ENCODE measurements at regions not wholly inside any gene's neighbourhood (a gene's known extent, or its start where the extent isn't known, plus 50 kb on each side); places are given as distances from the start of the nearest gene placed in this dataset.

- ChIA-PET CTCF (no interaction called here), POLR2A (no interaction called here)
- peaks cover 48% of the 10 kb centered on the region for H3K4me1 Mint-ChIP-seq
- peak overlapping the region; percentile 23; the same call in 1 of the 2 replicates for H3K27ac Mint-ChIP-seq
- peaks cover 3% of the 10 kb centered on the region; the same call in 1 of the 2 replicates for H3K27me3 Mint-ChIP-seq (ENCODE audit: low read depth)
- ATAC-seq (peak; percentile 61; the same call in 1 of the 2 replicates), DNase-seq (ENCODE audit: low spot score) (no peak)
- no peak for TF ChIP-seq ETV6 (CRISPR knock-in tag; IDR thresholded peaks at IDR 0.05)
- TF ChIP-seq, protein P1, sequence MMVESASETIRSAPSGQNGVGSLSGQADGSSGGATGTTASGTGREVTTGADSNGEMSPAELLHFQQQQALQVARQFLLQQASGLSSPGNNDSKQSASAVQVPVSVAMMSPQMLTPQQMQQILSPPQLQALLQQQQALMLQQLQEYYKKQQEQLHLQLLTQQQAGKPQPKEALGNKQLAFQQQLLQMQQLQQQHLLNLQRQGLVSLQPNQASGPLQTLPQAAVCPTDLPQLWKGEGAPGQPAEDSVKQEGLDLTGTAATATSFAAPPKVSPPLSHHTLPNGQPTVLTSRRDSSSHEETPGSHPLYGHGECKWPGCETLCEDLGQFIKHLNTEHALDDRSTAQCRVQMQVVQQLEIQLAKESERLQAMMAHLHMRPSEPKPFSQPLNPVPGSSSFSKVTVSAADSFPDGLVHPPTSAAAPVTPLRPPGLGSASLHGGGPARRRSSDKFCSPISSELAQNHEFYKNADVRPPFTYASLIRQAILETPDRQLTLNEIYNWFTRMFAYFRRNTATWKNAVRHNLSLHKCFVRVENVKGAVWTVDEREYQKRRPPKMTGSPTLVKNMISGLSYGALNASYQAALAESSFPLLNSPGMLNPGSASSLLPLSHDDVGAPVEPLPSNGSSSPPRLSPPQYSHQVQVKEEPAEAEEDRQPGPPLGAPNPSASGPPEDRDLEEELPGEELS (CRISPR knock-in tag; IDR thresholded peaks at IDR 0.05): peak; percentile 36; the same call in 1 of the 2 replicates
- H3K4me3 Mint-ChIP-seq: peak overlapping the region; percentile 8
- peaks cover 28% of the 10 kb centered on the region for H3K36me3 Mint-ChIP-seq
- peaks cover 42% of the 10 kb centered on the region for H3K9me3 Mint-ChIP-seq
These were observed 292.5 kb downstream of the SPATA18 start for GRCh38 chr4:52343595-52343994.

DNA sequence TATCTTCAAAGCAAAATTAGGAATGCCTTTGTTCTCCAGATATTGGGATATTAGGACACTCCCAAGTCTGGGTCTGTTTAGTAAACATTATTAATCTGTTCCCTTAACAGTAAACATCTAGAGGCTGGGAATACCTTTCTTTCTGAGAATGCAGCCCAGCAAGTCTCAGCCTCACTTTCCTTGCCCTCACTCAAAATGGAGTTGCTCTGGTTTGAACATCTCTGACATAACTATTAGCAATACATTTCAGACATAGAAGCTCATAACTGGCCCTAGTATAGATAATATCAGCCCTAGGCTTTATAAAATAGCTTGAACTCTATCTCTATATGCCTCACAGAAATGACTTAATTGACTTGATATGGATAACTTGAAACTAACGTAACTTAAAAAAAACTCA is 299.8 kb downstream of the SPATA18 start:
- H3K27me3 Mint-ChIP-seq (ENCODE audit: low read depth): no peaks in the 10 kb centered on the region; the same call in 1 of the 2 replicates
- H3K4me1 Mint-ChIP-seq: peaks cover 15% of the 10 kb centered on the region
- TF ChIP-seq ZNF671 (CRISPR knock-in tag; IDR thresholded peaks at IDR 0.05) (no peak), CREM (CRISPR knock-in tag; IDR thresholded peaks at IDR 0.05) (no peak), MXD4 (CRISPR knock-in tag; IDR thresholded peaks at IDR 0.05; ENCODE audit: borderline replicate concordance) (no peak), SMAD3 (CRISPR knock-in tag; IDR thresholded peaks at IDR 0.05; ENCODE audit: borderline replicate concordance) (no peak), ZNF121 (CRISPR knock-in tag; IDR thresholded peaks at IDR 0.05) (no peak), JUN (CRISPR knock-in tag; IDR thresholded peaks at IDR 0.05) (no peak), RELA (CRISPR knock-in tag; IDR thresholded peaks at IDR 0.05; ENCODE audit: borderline replicate concordance) (no peak)
- TF ChIP-seq, protein P2, sequence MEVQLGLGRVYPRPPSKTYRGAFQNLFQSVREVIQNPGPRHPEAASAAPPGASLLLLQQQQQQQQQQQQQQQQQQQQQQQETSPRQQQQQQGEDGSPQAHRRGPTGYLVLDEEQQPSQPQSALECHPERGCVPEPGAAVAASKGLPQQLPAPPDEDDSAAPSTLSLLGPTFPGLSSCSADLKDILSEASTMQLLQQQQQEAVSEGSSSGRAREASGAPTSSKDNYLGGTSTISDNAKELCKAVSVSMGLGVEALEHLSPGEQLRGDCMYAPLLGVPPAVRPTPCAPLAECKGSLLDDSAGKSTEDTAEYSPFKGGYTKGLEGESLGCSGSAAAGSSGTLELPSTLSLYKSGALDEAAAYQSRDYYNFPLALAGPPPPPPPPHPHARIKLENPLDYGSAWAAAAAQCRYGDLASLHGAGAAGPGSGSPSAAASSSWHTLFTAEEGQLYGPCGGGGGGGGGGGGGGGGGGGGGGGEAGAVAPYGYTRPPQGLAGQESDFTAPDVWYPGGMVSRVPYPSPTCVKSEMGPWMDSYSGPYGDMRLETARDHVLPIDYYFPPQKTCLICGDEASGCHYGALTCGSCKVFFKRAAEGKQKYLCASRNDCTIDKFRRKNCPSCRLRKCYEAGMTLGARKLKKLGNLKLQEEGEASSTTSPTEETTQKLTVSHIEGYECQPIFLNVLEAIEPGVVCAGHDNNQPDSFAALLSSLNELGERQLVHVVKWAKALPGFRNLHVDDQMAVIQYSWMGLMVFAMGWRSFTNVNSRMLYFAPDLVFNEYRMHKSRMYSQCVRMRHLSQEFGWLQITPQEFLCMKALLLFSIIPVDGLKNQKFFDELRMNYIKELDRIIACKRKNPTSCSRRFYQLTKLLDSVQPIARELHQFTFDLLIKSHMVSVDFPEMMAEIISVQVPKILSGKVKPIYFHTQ (CRISPR knock-in tag; IDR thresholded peaks at IDR 0.05): no peak
- H3K36me3 Mint-ChIP-seq: peaks cover 3% of the 10 kb centered on the region; the same call in 1 of the 2 replicates
- DNase-seq (ENCODE audit: low spot score) (no peak), ATAC-seq (no peak)
- no peak overlapping the region for H3K4me3 Mint-ChIP-seq
- ChIA-PET POLR2A (no interaction called here), CTCF (no interaction called here)
- H3K27ac Mint-ChIP-seq: no peak overlapping the region
- H3K9me3 Mint-ChIP-seq: peaks cover 24% of the 10 kb centered on the region

DNA sequence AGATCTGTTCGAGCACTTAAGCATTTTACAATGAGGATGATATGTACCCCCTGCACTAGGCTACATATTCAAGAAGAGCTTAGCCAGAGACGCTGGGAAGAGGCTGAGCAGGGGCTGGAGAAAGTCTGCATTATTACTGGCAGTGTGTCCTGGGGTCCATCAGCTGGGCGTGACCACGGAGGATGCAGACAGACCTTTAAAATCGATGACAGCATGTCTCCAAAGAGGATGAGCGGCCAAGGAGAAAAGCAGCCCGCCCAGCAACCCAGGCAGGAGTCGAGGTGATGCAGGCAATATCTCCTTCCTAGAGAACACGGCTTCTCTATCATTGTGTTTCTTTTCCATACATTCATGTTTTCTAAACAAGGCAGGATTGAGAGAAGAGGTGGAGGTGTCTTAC is 300.7 kb downstream of the USP46 start:
- TF ChIP-seq IRF2 (CRISPR knock-in tag; IDR thresholded peaks at IDR 0.05; ENCODE audit: borderline replicate concordance, low read depth) (no peak), GTF2I (CRISPR knock-in tag; conservative IDR thresholded peaks at IDR 0.05) (no peak), TCF7 (CRISPR knock-in tag; IDR thresholded peaks at IDR 0.05; ENCODE audit: low read depth) (no peak), SP1 (CRISPR knock-in tag; conservative IDR thresholded peaks at IDR 0.05) (no peak), TEAD1 (CRISPR knock-in tag; IDR thresholded peaks at IDR 0.05) (no peak), GABPB1 (CRISPR knock-in tag; IDR thresholded peaks at IDR 0.05) (no peak), ZNF671 (CRISPR knock-in tag; IDR thresholded peaks at IDR 0.05) (no peak), ZNF317 (CRISPR knock-in tag; IDR thresholded peaks at IDR 0.05; ENCODE audit: borderline replicate concordance, low read depth) (no peak), CREB1 (CRISPR knock-in tag; IDR thresholded peaks at IDR 0.05) (no peak)
- H3K27me3 Mint-ChIP-seq (ENCODE audit: low read depth): no peaks in the 10 kb centered on the region
- H3K36me3 Mint-ChIP-seq: no peaks in the 10 kb centered on the region
- peaks cover 16% of the 10 kb centered on the region for H3K4me1 Mint-ChIP-seq
- ChIA-PET CTCF (no interaction called here), POLR2A (no interaction called here)
- ATAC-seq (no peak), DNase-seq (ENCODE audit: low spot score) (no peak)
- H3K27ac Mint-ChIP-seq: no peak overlapping the region
- no peak overlapping the region for H3K4me3 Mint-ChIP-seq
- H3K9me3 Mint-ChIP-seq: peaks cover 12% of the 10 kb centered on the region
